H1 (cell line): ENCODE measurements at regions not wholly inside any gene's neighbourhood (a gene's known extent, or its start where the extent isn't known, plus 50 kb on each side); places are given as distances from the start of the nearest gene placed in this dataset.

Experiments
- CTCF ChIA-PET: fragments of 300-600 bp; sonication (Branson Sonifier 250); formaldehyde crosslinking; loops from one replicate; lab custom pipeline; 2021; ENCODE audit not compliant: partially characterized antibody; lab: Charles Lee
- POLR2A ChIA-PET: fragments of 300-600 bp; sonication (Branson Sonifier 250); formaldehyde crosslinking; loops from one replicate; lab custom pipeline; 2021; ENCODE audit warnings: inconsistent platforms; ENCODE audit not compliant: partially characterized antibody; lab: Charles Lee
- DNase-seq, 2 experiments: peaks; one replicate each; pipeline versions ENCODE4 v3.0.0 to v3.0.0-alpha.2; 2010 to 2022; ENCODE audit warnings: low spot score in 2 of 2, low read depth in 1 of 2, mixed read lengths in 1 of 2
- FAIRE-seq: peaks from 2 replicates; lab custom pipeline; 2011; peaks lifted over from hg19 to GRCh38; lab: Jason Lieb, UNC
- H2AFZ ChIP-seq: 2 replicates; pipeline ENCODE4 v1.8.1; 2012; ENCODE audit warnings: low read length, inconsistent platforms
- H2AK5ac ChIP-seq: 2 replicates; pipeline ENCODE4 v1.6.1; 2013; ENCODE audit warnings: low read depth, low read length
- H2BK120ac ChIP-seq: replicated peaks from 2 replicates; pipeline ENCODE3; 2013; ENCODE audit warnings: low read depth, low read length, inconsistent platforms
- H2BK12ac ChIP-seq: 2 replicates; pipeline ENCODE4 v1.6.1; 2013; ENCODE audit warnings: low read depth, low read length
- H2BK15ac ChIP-seq: 2 replicates; pipeline ENCODE4 v1.6.1; 2013; ENCODE audit warnings: low read length
- H2BK20ac ChIP-seq: 2 replicates; pipeline ENCODE4 v1.6.1; 2013; ENCODE audit warnings: low read length
- H2BK5ac ChIP-seq: 2 replicates; pipeline ENCODE4 v1.6.1; 2013; ENCODE audit warnings: low read depth, low read length
- H3K14ac ChIP-seq: 2 replicates; pipeline ENCODE4 v1.6.1; 2013; ENCODE audit warnings: inconsistent platforms; ENCODE audit not compliant: insufficient read length
- H3K18ac ChIP-seq: 2 replicates; pipeline ENCODE4 v1.6.1; 2013; ENCODE audit warnings: low read length; ENCODE audit errors: extremely low read depth
- H3K23ac ChIP-seq: 2 replicates; pipeline ENCODE4 v1.6.1; 2013; ENCODE audit warnings: inconsistent platforms; ENCODE audit not compliant: insufficient read length
- H3K23me2 ChIP-seq: 2 replicates; pipeline ENCODE4 v1.6.1; 2013; ENCODE audit warnings: low read depth, low read length
- H3K27ac ChIP-seq: 2 replicates; pipeline ENCODE4 v1.6.1; 2011; ENCODE audit warnings: low read depth, low read length, inconsistent platforms
- H3K27me3 ChIP-seq, 4 experiments: replicated peaks in 1 of 4; 1 replicate in 1 of 4; 2 replicates in 3 of 4; pipeline versions ENCODE4 v1.6.1 to v1.8.1; 2011 to 2013; ENCODE audit warnings: low read length in 3 of 4, mild to moderate bottlenecking in 3 of 4, inconsistent platforms in 2 of 4, mixed read lengths in 2 of 4, moderate library complexity in 1 of 4; ENCODE audit not compliant: control insufficient read depth in 3 of 4, insufficient read depth in 3 of 4; ENCODE audit errors: extremely low read depth in 1 of 4
- H3K36me3 ChIP-seq, 4 experiments: 2 replicates each; pipeline versions ENCODE4 v1.6.1 to v1.8.1; 2011 to 2013; ENCODE audit warnings: mild to moderate bottlenecking in 4 of 4, low read length in 3 of 4, moderate library complexity in 2 of 4, control low read depth in 1 of 4, inconsistent platforms in 1 of 4; ENCODE audit not compliant: insufficient read depth in 4 of 4, control insufficient read depth in 2 of 4
- H3K4ac ChIP-seq: replicated peaks from 2 replicates; pipeline ENCODE3; 2013; ENCODE audit warnings: low read length, low read depth, mixed read lengths, inconsistent platforms; ENCODE audit not compliant: insufficient read length
- H3K4me1 ChIP-seq, 4 experiments: replicated peaks in 1 of 4; 1 replicate in 1 of 4; 2 replicates in 3 of 4; pipeline versions ENCODE4 v1.6.1 to v1.8.1; 2011 to 2013; ENCODE audit warnings: low read length in 3 of 4, inconsistent platforms in 2 of 4, mixed read lengths in 1 of 4; ENCODE audit not compliant: insufficient read depth in 4 of 4, control insufficient read depth in 3 of 4
- H3K4me2 ChIP-seq, 2 experiments: 2 replicates each; pipeline versions ENCODE4 v1.6.1 to v1.8.1; 2011 to 2013; ENCODE audit warnings: low read depth in 2 of 2, low read length in 2 of 2, control low read depth in 1 of 2, inconsistent platforms in 1 of 2, mild to moderate bottlenecking in 1 of 2; ENCODE audit not compliant: insufficient read depth in 1 of 2
- H3K4me3 ChIP-seq, 4 experiments: fragments of 200-600, 300-600 bp in 1 of 4; sonication (generic), shearing (Covaris generic), sonication (Bioruptor Twin) in 1 of 4; 2 replicates each; pipeline versions ENCODE4 v1.5.1 to v1.8.1; 2011 to 2016; ENCODE audit warnings: low read length in 4 of 4, low read depth in 3 of 4, control low read depth in 2 of 4, inconsistent platforms in 2 of 4, mild to moderate bottlenecking in 2 of 4, mixed read lengths in 1 of 4, moderate library complexity in 1 of 4; ENCODE audit not compliant: insufficient read depth in 2 of 4; ENCODE audit errors: extremely low read depth in 1 of 4
- H3K56ac ChIP-seq: replicated peaks from 2 replicates; pipeline ENCODE3; 2013; ENCODE audit warnings: low read depth, mild to moderate bottlenecking, mixed read lengths, low read length, inconsistent platforms; ENCODE audit not compliant: insufficient read length
- H3K79me1 ChIP-seq: 2 replicates; pipeline ENCODE4 v1.6.1; 2013; ENCODE audit warnings: low read depth, low read length, control low read depth
- H3K79me2 ChIP-seq, 2 experiments: 2 replicates each; pipeline versions ENCODE4 v1.6.1 to v1.8.1; 2012 to 2013; ENCODE audit warnings: low read length in 2 of 2, mild to moderate bottlenecking in 2 of 2, inconsistent platforms in 1 of 2; ENCODE audit not compliant: insufficient read depth in 2 of 2, control insufficient read depth in 1 of 2
- H3K9ac ChIP-seq, 4 experiments: replicated peaks in 1 of 4; 1 replicate in 1 of 4; 2 replicates in 3 of 4; pipeline versions ENCODE4 v1.6.1 to v1.8.1; 2011 to 2013; ENCODE audit warnings: low read depth in 3 of 4, low read length in 3 of 4, control low read depth in 2 of 4, mild to moderate bottlenecking in 2 of 4, moderate library complexity in 2 of 4, inconsistent platforms in 1 of 4; ENCODE audit errors: extremely low read depth in 1 of 4
- H3K9me3 ChIP-seq, 2 experiments: 2 replicates each; pipeline versions ENCODE4 v1.6.1 to v1.8.1; 2012 to 2013; ENCODE audit warnings: mild to moderate bottlenecking in 2 of 2, moderate library complexity in 2 of 2, control low read depth in 1 of 2, inconsistent platforms in 1 of 2, low read depth in 1 of 2, low read length in 1 of 2, mixed read lengths in 1 of 2; ENCODE audit not compliant: insufficient read depth in 2 of 2
- H4K20me1 ChIP-seq, 2 experiments: replicated peaks in 1 of 2; 2 replicates each; pipeline versions ENCODE3 to v1.8.1; 2011 to 2013; ENCODE audit warnings: inconsistent platforms in 2 of 2, low read length in 2 of 2, mild to moderate bottlenecking in 1 of 2; ENCODE audit not compliant: insufficient read depth in 2 of 2, control insufficient read depth in 1 of 2
- H4K5ac ChIP-seq: 2 replicates; pipeline ENCODE4 v1.6.1; 2013; ENCODE audit warnings: low read length, low read depth, mixed read lengths, inconsistent platforms; ENCODE audit not compliant: insufficient read length
- H4K8ac ChIP-seq: 2 replicates; pipeline ENCODE4 v1.8.0; 2013; ENCODE audit warnings: mild to moderate bottlenecking, moderate library complexity, low read length, inconsistent platforms; ENCODE audit not compliant: insufficient read depth; ENCODE audit errors: extremely low read depth
- H4K91ac ChIP-seq: replicated peaks from 2 replicates; pipeline ENCODE3; 2013; ENCODE audit warnings: low read length, mixed read lengths, inconsistent platforms; ENCODE audit not compliant: insufficient read length
- EP300 ChIP-seq, 2 experiments: IDR thresholded peaks; 1 replicate in 1 of 2; 2 replicates in 1 of 2; pipeline ENCODE4 v1.6.1; 2011 to 2012; ENCODE audit warnings: low read depth in 2 of 2, low read length in 2 of 2, mild to moderate bottlenecking in 2 of 2, borderline replicate concordance in 1 of 2, inconsistent platforms in 1 of 2, moderate library complexity in 1 of 2
- JUND ChIP-seq: IDR thresholded peaks from 2 replicates; pipeline ENCODE4 v1.6.1; 2011; ENCODE audit warnings: mild to moderate bottlenecking, improper control_type of control experiment, low read length
- RNF2 ChIP-seq: fragments of 200-900, 300-1000 bp; sonication (generic); IDR thresholded peaks from 2 replicates; pipeline ENCODE4 v1.7.1; 2016; ENCODE audit warnings: borderline replicate concordance, low read depth, mild to moderate bottlenecking, antibody characterized with exemption, low read length; ENCODE audit not compliant: poor library complexity, severe bottlenecking; ENCODE audit errors: missing control alignments
- WGBS, 2 experiments: shearing (Covaris generic) in 1 of 2; methylation state at CpG; one replicate each; pipeline versions ENCODE4 v1.1.6 to v1.1.7; 2013 to 2015; ENCODE audit warnings: low lambda C conversion rate in 2 of 2, mixed read lengths in 2 of 2, inconsistent platforms in 1 of 2, low coverage in 1 of 2, missing lambda C conversion rate in 1 of 2; ENCODE audit not compliant: insufficient replicate concordance in 2 of 2, insufficient coverage in 1 of 2, insufficient read length in 1 of 2; ENCODE audit errors: extremely low coverage in 1 of 2, missing lambda C conversion rate in 1 of 2; 5-methylcytosine and 5-hydroxymethylcytosine counted together

DNA sequence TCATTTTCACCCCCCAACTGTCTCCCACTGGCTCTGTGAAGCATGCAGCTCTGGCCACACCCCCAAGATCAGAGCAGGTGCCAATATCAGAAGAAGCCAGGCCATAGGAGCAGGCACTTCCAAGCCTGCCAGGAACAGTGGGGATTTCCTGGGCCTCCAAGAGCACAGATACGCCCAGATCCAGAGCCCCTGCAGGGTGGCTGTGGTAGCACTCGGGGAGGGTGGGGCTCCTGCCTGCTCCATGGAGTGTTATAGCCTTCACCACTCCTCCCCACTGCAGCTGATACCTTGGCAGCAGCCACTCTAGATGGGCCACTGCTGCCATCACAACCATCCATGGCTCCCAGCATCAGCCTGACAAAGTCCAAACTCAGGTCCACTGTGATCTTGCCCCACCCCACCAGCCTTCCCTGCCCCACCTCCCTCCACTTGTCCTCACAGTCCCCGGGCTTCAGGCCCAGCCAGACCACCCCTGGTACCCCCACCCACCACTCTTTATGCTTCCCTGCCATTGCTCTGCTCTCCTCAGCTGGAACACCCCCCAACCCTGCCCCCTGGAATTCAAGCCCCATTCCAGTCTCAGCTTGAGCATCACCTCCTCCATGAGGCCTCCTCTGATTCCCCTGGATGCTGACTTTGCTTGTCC lies 448.3 kb downstream of the MATN1 start:
- Histone ChIP-seq H2BK5ac (no peak overlapping the region), H2BK120ac (no peak overlapping the region), H3K4me3 (no peak overlapping the region), H3K23me2 (no peaks in the 10 kb centered on the region; the same call in 1 of the 2 replicates), H3K27me3 (no peaks in the 10 kb centered on the region; a peak in 1 of 7 replicates), H3K18ac (no peak overlapping the region), H3K23ac (no peak overlapping the region), H3K4ac (no peak overlapping the region), H3K56ac (no peak overlapping the region), H3K9me3 (no peaks in the 10 kb centered on the region), H3K27ac (no peak overlapping the region), H4K8ac (peak overlapping the region; percentile 14; the same call in 1 of the 2 replicates), H4K20me1 (no peaks in the 10 kb centered on the region), H3K79me2 (no peaks in the 10 kb centered on the region), H3K36me3 (no peaks in the 10 kb centered on the region), H3K4me1 (no peaks in the 10 kb centered on the region), H4K91ac (no peak overlapping the region), H3K9ac (no peak overlapping the region), H3K4me2 (no peak overlapping the region), H2BK20ac (no peak overlapping the region), H3K14ac (no peak overlapping the region), H2BK15ac (no peak overlapping the region), H2BK12ac (no peak overlapping the region), H2AFZ (no peak overlapping the region), H4K5ac (no peak overlapping the region), H2AK5ac (no peak overlapping the region), H3K79me1 (no peaks in the 10 kb centered on the region; the same call in 1 of the 2 replicates)
- ChIA-PET POLR2A (no interaction called here), CTCF (interaction anchor here (0.8 to 1.7 kb wide), 5 partner anchors 42 to 561 kb away, joined by 3 to 10 read pairs (median 4); no protein-coding TSS in a partner anchor)
- FAIRE-seq, result no peak
- peak in 1 of 2 experiments; percentile 35 for DNase-seq
- WGBS, 2 experiments, result 73% methylated on average over 2 of the region's 3 CpGs; no CpG with 5 or more reads in 1 of the 2 experiments
- TF ChIP-seq JUND, result no peak
- TF ChIP-seq EP300 (IDR thresholded peaks at IDR 0.05; ENCODE audit: borderline replicate concordance in 1 of 2, low read depth in 2 of 2, low read length in 2 of 2), result no peak
- TF ChIP-seq RNF2, result no peak
